ENCODE measurements at regions not wholly inside any gene's neighbourhood (a gene's known extent, or its start where the extent isn't known, plus 50 kb on each side); places are given as distances from the start of the nearest gene placed in this dataset.

GRCh38 chr6:96276305-96276704 is 245.3 kb upstream of the UFL1 start:
- ChIA-PET POLR2A (no interaction called here), CTCF (no interaction called here)
- Mint-ChIP-seq H3K27ac (no peak overlapping the region), H3K36me3 (ENCODE audit: low read depth) (no peaks in the 10 kb centered on the region), H3K4me3 (no peak overlapping the region), H3K4me1 (no peaks in the 10 kb centered on the region), H3K9me3 (no peaks in the 10 kb centered on the region), H3K27me3 (no peaks in the 10 kb centered on the region)
- no peak for DNase-seq

DNA sequence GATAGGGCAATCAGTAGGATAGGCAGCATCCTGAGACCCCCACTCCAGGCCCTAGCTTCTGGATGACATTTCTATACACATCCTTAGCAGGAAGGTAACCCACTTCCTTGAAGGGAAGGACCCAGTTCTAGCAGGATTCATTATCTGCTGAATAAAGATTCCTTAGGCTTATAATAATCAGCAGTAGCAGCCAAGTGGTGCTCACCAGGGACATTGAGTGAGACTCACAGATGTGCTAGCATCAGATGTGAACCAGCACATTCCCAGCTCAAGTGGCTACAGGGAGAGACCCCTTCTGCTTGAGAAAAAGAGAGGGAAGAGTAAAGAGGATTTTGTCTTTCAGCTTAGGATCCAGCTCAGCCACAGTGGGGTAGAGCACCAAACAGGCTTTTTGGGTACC is 244.8 kb upstream of the UFL1 start:
- Mint-ChIP-seq H3K27me3 (no peaks in the 10 kb centered on the region), H3K4me3 (no peak overlapping the region), H3K27ac (no peak overlapping the region), H3K36me3 (ENCODE audit: low read depth) (no peaks in the 10 kb centered on the region), H3K9me3 (no peaks in the 10 kb centered on the region), H3K4me1 (no peaks in the 10 kb centered on the region)
- CTCF ChIA-PET: no interaction called here
- DNase-seq: no peak
- POLR2A ChIA-PET: no interaction called here

DNA sequence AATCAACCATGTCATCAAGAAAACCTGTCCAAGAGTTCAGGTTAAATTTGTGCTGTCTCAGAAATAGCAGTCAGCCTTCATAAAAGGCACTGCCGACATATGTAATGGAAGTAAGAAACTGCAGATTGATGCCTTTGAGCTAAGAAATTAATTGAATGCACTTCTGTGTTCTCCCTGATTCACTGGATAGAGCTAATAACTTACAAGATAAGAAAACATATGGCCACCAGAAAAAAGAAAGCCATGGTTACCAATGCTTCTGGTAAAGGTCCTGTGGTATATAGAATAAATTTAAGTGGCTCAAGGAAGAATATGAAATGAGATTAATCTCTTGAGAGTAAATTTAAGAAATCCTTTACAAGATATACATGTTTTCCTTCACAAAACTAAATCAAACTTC is 242.5 kb upstream of the UFL1 start:
- ChIA-PET POLR2A (no interaction called here), CTCF (no interaction called here)
- Mint-ChIP-seq H3K27me3 (no peaks in the 10 kb centered on the region), H3K4me3 (no peak overlapping the region), H3K36me3 (ENCODE audit: low read depth) (no peaks in the 10 kb centered on the region), H3K27ac (no peak overlapping the region), H3K9me3 (no peaks in the 10 kb centered on the region), H3K4me1 (no peaks in the 10 kb centered on the region)
- DNase-seq: no peak

DNA sequence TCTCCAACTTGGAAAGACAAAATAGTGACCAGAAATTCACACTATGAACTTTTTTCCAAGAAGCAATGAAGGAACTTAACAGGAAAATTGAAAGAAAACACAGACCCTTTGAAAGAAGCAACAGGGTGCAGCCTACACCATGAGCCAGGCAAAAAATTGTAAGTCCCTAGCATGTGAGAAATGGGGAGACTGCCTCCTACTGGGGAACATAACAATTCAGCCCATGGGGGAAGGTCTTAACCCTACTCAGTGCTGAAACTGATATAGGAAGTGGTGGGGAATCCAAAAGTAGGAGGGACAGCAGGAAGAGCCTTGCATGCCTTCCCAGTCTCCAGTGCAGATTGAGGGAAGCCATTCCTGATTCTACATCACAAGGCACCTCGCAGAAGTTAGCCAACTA is 235.1 kb upstream of the UFL1 start:
- ChIA-PET POLR2A (no interaction called here), CTCF (no interaction called here)
- Mint-ChIP-seq H3K36me3 (ENCODE audit: low read depth) (no peaks in the 10 kb centered on the region), H3K9me3 (no peaks in the 10 kb centered on the region), H3K27me3 (no peaks in the 10 kb centered on the region), H3K4me1 (no peaks in the 10 kb centered on the region), H3K27ac (no peak overlapping the region), H3K4me3 (no peak overlapping the region)
- no peak for DNase-seq

GRCh38 chr6:96299525-96299924 is 222.1 kb upstream of the UFL1 start:
- POLR2A ChIA-PET: no interaction called here

DNA sequence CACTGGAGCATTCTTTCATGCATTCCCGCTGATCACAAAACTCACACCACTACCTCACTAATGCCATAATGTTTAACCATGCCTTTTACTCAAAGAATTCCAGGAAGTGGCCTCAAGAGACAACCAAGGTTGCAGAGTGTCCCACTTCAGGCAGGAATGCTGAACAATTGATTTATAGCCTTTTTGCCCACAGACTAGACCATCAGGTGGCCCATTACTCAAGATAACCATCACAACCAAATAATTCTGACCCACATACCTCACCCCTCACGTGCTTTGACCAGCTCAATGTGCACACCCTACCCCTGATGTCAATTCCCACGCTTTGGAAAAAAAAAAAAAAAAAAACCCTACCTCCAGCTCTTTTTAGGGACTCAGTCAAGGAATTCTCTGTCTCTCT is 220.6 kb upstream of the UFL1 start:
- Mint-ChIP-seq H3K4me1 (peaks cover 5% of the 10 kb centered on the region), H3K4me3 (no peak overlapping the region), H3K27me3 (no peaks in the 10 kb centered on the region), H3K27ac (no peak overlapping the region), H3K9me3 (no peaks in the 10 kb centered on the region), H3K36me3 (ENCODE audit: low read depth) (no peaks in the 10 kb centered on the region)
- POLR2A ChIA-PET: no interaction called here
- no peak for DNase-seq
- CTCF ChIA-PET: no interaction called here

More at GRCh38 chr6:96299525-96299924, 222.1 kb upstream of the UFL1 start:
- Mint-ChIP-seq H3K36me3 (ENCODE audit: low read depth) (no peaks in the 10 kb centered on the region), H3K27me3 (no peaks in the 10 kb centered on the region), H3K27ac (no peak overlapping the region), H3K4me1 (peaks cover 3% of the 10 kb centered on the region), H3K9me3 (no peaks in the 10 kb centered on the region), H3K4me3 (no peak overlapping the region)
- CTCF ChIA-PET: no interaction called here
- no peak for DNase-seq

- H3K36me3 Mint-ChIP-seq (ENCODE audit: low read depth): no peaks in the 10 kb centered on the region
- H3K9me3 Mint-ChIP-seq: no peaks in the 10 kb centered on the region
- H3K4me1 Mint-ChIP-seq: peaks cover 5% of the 10 kb centered on the region
- POLR2A ChIA-PET: no interaction called here
- CTCF ChIA-PET: no interaction called here
- H3K4me3 Mint-ChIP-seq: no peak overlapping the region
- no peak overlapping the region for H3K27ac Mint-ChIP-seq
- DNase-seq: no peak
- H3K27me3 Mint-ChIP-seq: no peaks in the 10 kb centered on the region
Observed at GRCh38 chr6:96301781-96302180, 219.8 kb upstream of the UFL1 start.

DNA sequence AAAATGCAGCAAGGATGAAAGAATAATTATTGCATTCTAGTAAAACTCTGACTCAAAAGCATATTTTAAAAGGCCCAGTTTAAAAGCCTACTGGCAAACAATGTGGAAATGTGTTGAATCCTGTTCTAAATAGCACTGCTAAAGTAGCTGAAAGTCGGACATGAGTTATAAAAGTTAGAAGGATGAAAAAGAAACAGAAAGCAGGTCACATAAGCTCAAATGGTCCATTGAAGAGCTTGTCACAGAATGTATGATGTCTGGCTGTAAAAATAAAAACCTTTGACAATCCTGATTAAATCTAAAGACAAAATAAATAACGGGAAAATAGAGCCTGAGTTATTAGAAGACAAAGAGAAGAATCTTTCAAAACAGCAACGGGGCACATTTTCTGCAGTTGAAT is 218.6 kb upstream of the UFL1 start:
- POLR2A ChIA-PET: no interaction called here
- DNase-seq: no peak
- no peak overlapping the region for H3K4me3 Mint-ChIP-seq
- CTCF ChIA-PET: no interaction called here
- H3K9me3 Mint-ChIP-seq: no peaks in the 10 kb centered on the region
- peaks cover 5% of the 10 kb centered on the region for H3K4me1 Mint-ChIP-seq
- no peak overlapping the region for H3K27ac Mint-ChIP-seq
- no peaks in the 10 kb centered on the region for H3K36me3 Mint-ChIP-seq (ENCODE audit: low read depth)
- no peaks in the 10 kb centered on the region for H3K27me3 Mint-ChIP-seq

DNA sequence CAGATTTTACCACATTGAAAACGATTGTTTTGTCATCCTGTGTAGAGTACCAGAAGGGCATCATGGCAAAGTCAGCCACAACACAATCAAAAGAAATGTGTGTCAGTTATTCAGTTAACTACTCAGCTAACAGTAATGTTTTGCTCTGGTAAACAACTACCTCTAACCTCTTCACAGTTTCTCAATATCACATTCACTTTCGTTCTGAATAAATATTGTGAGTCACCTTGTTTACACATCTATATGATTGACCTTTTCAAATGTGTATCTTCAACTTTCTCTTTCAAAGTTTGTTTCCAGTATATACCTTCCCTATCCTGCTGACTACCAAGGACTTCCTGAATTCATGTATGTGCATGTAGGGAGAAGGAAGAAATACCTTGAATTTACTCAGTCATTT is 216.6 kb upstream of the UFL1 start:
- ChIA-PET CTCF (no interaction called here), POLR2A (no interaction called here)
- no peaks in the 10 kb centered on the region for H3K9me3 Mint-ChIP-seq
- no peaks in the 10 kb centered on the region for H3K36me3 Mint-ChIP-seq (ENCODE audit: low read depth)
- no peak for DNase-seq
- no peak overlapping the region for H3K27ac Mint-ChIP-seq
- no peaks in the 10 kb centered on the region for H3K27me3 Mint-ChIP-seq
- no peak overlapping the region for H3K4me3 Mint-ChIP-seq
- H3K4me1 Mint-ChIP-seq: peaks cover 5% of the 10 kb centered on the region

GRCh38 chr6:96330884-96331283 is 190.7 kb upstream of the UFL1 start:
- Mint-ChIP-seq H3K27ac (no peak overlapping the region), H3K27me3 (no peaks in the 10 kb centered on the region), H3K4me3 (no peak overlapping the region), H3K36me3 (ENCODE audit: low read depth) (no peaks in the 10 kb centered on the region), H3K9me3 (no peaks in the 10 kb centered on the region), H3K4me1 (no peaks in the 10 kb centered on the region)
- CTCF ChIA-PET: no interaction called here
- POLR2A ChIA-PET: no interaction called here
- no peak for DNase-seq

DNA sequence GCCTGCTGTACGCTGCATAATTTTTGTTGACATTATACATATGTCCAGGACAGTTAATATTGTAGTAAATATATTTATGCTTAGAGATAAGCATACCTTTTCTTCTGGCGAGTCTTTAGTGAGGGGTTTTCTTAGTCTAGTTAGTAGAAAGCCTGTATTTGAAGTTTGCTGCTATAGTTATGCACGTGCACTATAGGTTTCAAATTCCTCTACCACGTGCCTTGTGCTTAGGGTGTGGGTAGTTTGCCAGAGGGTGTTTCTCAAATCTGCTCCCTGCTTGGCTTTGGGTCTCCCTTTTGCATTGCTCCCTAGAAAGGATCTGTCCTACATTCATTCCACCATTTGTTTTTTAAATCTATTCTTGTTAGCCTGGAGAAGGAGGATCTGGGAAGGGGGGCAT is 181.4 kb upstream of the UFL1 start:
- Mint-ChIP-seq H3K4me3 (no peak overlapping the region), H3K27ac (no peak overlapping the region), H3K36me3 (ENCODE audit: low read depth) (no peaks in the 10 kb centered on the region), H3K4me1 (no peaks in the 10 kb centered on the region), H3K9me3 (no peaks in the 10 kb centered on the region), H3K27me3 (no peaks in the 10 kb centered on the region)
- DNase-seq: no peak
- ChIA-PET CTCF (no interaction called here), POLR2A (no interaction called here)

- Mint-ChIP-seq H3K4me1 (no peaks in the 10 kb centered on the region), H3K4me3 (no peak overlapping the region), H3K27me3 (no peaks in the 10 kb centered on the region), H3K27ac (no peak overlapping the region), H3K9me3 (no peaks in the 10 kb centered on the region), H3K36me3 (ENCODE audit: low read depth) (no peaks in the 10 kb centered on the region)
- POLR2A ChIA-PET: no interaction called here
- CTCF ChIA-PET: no interaction called here
- no peak for DNase-seq
Observed at GRCh38 chr6:96345501-96345900, 176.1 kb upstream of the UFL1 start.

DNA sequence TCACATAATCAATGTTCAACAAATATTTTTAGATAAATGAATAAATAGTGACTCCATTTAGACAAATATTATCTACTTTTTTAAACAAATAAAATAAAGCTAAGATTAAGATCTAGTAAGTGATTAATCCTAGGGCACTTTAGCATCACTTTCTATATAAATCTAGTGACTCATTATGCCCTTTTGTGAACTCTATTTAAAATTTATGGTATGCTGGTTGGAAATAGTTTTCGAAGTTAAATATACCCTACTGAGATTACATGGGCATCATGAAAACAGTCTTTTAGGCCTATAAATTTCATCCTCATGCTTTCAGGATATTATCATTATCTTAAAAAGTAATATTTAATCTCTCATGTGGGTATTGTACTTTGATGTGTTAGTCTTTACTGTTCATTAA is 140.4 kb upstream of the UFL1 start:
- CTCF ChIA-PET: no interaction called here
- H3K36me3 Mint-ChIP-seq (ENCODE audit: low read depth): no peaks in the 10 kb centered on the region

DNA sequence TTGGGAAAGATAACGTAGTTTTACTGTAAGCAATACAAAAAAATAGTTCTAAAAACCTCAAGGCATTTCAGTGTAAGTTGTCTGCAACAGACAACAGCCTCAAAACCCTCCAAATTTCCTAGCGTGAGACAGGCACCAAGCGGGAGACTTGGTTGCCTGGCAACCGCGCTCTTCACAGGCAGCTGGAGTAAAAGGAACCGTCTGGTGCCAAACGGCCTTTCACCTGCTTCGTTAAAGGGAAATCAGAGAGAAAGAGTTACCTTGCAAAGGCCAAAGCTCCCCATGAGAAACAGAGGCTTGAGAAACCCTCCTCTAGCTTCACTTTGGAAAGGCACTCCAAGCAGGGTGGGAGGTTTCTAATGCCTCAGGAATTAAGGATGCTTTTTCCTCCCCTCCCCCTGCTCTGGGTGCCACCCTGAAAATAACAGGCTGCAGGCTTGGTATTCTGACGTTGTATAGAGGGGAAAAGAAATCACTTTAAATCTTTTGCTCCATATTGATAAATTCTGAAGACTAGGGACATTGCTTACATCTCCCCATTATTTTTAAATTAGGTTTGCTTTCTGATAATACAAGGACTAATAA is 129.7 kb upstream of the UFL1 start:
- no peak overlapping the region for H3K27ac Mint-ChIP-seq
- ChIA-PET CTCF (no interaction called here), POLR2A (no interaction called here)
- peaks cover 1% of the 10 kb centered on the region for H3K4me1 Mint-ChIP-seq
- no peaks in the 10 kb centered on the region for H3K36me3 Mint-ChIP-seq (ENCODE audit: low read depth)
- no peak for DNase-seq
- H3K4me3 Mint-ChIP-seq: no peak overlapping the region
- no peaks in the 10 kb centered on the region for H3K9me3 Mint-ChIP-seq
- peaks cover 12% of the 10 kb centered on the region for H3K27me3 Mint-ChIP-seq

More for the DNA sequence above, 140.4 kb upstream of the UFL1 start:
- Mint-ChIP-seq H3K27ac (no peak overlapping the region), H3K4me3 (no peak overlapping the region), H3K9me3 (no peaks in the 10 kb centered on the region), H3K27me3 (peaks cover 2% of the 10 kb centered on the region), H3K4me1 (no peaks in the 10 kb centered on the region)
- no peak for DNase-seq
- POLR2A ChIA-PET: no interaction called here

DNA sequence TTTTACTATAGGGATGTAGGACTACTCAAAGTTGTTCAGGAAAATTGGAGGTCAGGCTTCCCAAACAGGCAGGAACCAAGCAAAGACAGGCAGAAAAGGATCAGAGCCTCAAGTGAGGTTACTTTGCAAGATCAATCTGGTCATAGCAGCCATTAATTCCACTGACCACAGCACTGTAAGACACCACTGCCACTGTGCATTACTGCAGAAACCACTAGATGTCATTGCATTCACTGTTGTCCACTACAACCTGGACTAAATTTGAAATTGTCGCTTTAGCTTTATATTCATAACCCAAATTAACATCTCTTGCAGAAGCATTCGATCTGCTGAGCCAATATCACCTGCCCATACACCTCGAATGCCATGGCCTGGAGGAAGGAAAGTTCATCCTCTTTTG is 126.9 kb upstream of the UFL1 start:
- ChIA-PET POLR2A (no interaction called here), CTCF (no interaction called here)
- no peaks in the 10 kb centered on the region for H3K36me3 Mint-ChIP-seq (ENCODE audit: low read depth)
- no peak for DNase-seq
- no peaks in the 10 kb centered on the region for H3K9me3 Mint-ChIP-seq
- no peak overlapping the region for H3K27ac Mint-ChIP-seq
- peaks cover 1% of the 10 kb centered on the region for H3K4me1 Mint-ChIP-seq
- H3K4me3 Mint-ChIP-seq: no peak overlapping the region
- H3K27me3 Mint-ChIP-seq: peaks cover 8% of the 10 kb centered on the region

All from activated CD4-positive, alpha-beta memory T cell treated with anti-CD3 and anti-CD28 coated beads, Interleukin-2, amount 10 ng/mL, durations not matched to agents 7 days and 5 days (primary cell).